PFSK-1 (cell line): ENCODE measurements at regions not wholly inside any gene's neighbourhood (a gene's known extent, or its start where the extent isn't known, plus 50 kb on each side); places are given as distances from the start of the nearest gene placed in this dataset.

ENCODE experiments used
- POLR2AphosphoS5 ChIP-seq: IDR thresholded peaks from 2 replicates; pipeline ENCODE4 v1.6.1; 2012; ENCODE audit warnings: low read depth, mild to moderate bottlenecking, control low read depth, low read length, moderate library complexity
- TAF1 ChIP-seq: IDR thresholded peaks from 2 replicates; pipeline ENCODE4 v1.6.1; 2012; ENCODE audit warnings: low read length, control low read depth, borderline replicate concordance; ENCODE audit not compliant: insufficient read depth

DNA sequence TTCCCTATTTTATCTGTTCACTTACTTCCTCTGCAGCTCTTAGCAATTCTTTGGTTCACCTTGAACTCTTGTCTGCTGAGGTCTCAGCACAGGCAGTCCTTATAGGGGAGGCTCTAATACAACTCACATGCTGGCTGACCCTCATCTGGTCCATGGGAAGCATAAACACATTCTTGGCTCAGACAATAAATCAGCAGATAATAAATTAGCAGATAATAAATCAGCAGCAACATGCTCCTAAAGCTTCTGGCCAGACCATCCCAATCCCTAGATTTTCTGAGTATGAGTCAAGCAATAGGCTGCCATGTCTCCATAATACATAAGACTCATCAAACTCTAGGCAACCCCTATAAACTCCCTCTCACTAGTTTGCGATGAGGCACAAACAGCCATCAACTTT, 208.6 kb upstream of the STEAP4 start:
- TF ChIP-seq TAF1 = no peak
- no peak for TF ChIP-seq POLR2AphosphoS5
